AG08395 (cell line): ENCODE measurements at regions not wholly inside any gene's neighbourhood (a gene's known extent, or its start where the extent isn't known, plus 50 kb on each side); places are given as distances from the start of the nearest gene placed in this dataset.

ENCODE experiments used
- DNase-seq: peaks from one replicate; pipeline ENCODE4 v3.0.0; 2012; ENCODE audit warnings: mixed read lengths, low spot score

DNA sequence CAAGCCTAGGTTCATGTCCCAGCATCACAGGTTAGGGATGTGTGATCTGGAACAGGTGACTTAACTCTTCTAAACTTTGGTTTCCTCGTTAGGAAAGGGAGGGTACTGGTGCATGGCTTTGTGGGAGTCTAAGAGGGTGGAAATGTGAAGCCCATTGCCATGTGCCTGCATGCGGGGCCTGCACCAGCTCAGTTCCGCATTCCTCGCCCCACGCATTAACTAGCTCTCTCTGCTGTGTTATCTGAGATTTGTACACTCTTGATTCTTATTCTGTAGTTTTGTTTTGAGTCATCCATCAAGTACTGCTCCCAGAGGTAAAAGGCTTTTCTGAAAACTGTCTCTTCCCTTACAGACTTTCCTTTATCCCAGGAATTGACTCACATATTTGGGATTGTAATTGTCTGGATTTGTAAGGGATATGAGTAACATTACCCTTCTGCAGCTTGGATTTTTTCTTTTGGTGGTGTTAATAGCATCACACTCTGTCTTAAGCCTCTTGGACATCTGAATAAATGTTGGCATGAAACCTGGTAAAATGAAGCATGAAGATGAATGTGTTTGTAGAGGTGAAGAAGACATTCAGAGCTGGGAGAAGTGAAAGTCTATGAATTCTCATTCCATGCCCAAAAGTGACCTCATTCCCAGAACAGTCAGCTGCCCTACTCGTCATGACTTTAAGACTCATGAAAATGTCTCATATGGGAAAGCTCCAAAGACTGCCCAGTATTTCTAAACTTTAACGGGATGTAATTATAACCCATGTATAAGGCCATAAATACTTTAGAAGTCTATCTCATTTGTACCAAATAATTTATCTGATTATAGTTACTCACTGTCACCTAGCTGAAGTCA lies 357.3 kb downstream of the FOXA2 start:
- DNase-seq: no peak

GRCh38 chr20:22223236-22223635 lies 361.1 kb downstream of the FOXA2 start:
- no peak for DNase-seq

GRCh38 chr20:22217712-22218352 lies 366.5 kb downstream of the FOXA2 start:
- no peak for DNase-seq

DNA sequence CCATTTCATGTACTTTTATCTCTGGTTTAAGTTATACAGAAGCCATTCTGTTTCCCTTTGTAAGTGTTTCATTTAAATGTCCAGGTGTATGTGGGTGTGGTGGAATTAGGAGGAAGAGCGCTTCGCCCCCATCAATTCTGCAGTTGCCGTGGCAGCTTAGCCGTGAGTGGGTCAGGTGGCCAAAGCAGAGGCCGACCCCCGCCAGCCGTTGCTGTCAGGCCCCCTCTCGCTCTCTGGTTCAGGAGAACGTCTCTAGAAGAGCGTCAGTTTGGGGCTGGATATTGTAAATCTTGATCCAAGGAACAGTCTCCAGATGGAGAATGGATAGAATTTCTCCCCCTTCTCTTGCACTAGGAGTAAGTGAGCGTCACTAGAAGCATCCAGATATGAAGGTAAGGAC lies 367.4 kb downstream of the FOXA2 start:
- DNase-seq: no peak

DNA sequence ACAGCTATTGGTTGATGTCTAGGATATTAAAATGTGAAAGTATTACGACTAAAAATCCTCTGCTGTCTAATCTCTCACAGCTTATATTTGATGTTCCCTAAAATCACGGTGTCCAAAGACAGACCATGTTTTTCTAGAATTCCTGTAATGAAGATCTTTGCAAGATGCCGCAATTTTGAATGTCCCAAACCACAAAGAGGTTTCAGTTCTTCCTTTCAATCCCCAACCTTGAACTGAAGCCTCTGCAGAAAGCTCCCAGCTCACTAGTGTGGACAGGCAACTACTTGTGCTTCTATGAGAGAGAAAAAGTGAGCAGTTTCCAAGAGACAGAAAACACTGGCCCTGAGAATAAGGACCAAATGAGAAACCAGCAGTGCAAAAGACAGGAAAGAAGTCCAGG lies 370.1 kb downstream of the FOXA2 start:
- DNase-seq: no peak

- DNase-seq: no peak
Measured at GRCh38 chr20:22213271-22213670, 371.1 kb downstream of the FOXA2 start.

DNA sequence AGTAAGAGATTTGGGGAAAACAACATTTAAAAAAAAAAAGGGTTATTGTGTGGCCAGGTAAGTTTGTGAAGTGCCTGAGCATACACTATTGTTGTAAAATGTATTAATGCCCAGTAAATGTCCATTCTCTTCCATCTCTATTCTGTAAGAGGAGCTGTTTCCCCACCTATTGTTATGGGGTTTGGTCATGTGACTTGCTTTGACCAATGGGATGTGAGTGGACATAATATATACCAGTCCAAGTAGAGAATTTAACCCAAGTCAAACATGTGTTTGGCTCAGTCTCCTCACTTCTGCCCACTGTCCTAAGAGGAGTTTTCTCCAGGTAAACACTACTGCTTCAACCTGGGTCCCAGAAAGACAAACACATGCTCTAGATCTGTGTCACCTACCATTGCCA lies 377.1 kb downstream of the FOXA2 start:
- DNase-seq: no peak

- no peak for DNase-seq
Measured at GRCh38 chr20:22204801-22205200, 379.6 kb downstream of the FOXA2 start.

DNA sequence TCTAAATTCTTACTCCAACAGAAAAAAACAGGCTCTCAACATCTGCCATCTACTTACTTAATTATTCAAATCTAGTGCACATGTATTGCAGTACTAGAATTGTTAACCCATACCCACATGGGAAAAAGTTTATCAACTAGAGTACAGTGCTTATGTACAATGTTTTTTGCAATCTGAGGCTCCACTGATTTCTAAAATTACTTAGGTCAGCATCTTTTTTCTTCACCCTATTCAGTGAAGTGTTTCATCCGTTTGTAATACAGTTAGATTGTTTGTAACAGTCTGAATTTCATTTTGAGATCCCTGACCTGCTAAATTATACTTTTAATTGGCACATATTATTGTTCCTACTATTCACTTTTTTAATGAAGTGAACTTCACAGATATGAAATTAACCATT lies 402.2 kb downstream of the FOXA2 start:
- DNase-seq: no peak

DNA sequence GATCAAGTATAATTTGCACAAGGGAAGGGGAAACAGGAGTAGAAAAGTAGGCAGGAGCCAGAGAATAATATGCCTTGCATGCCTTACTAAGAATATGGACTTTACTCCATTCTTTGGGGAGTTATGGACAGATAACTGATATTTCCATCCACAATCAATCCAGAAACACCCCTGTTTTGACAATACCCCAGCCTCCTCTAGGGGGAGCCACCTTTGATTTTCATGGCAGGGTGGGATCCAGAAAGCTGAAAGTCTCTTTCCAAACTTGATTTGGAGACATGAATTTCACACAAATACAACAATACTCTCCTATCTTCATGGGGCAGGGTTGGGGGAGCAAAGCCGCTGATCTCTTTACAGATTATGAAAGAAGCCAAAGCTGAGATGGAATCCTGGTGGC lies 404.1 kb downstream of the FOXA2 start:
- DNase-seq: no peak

DNA sequence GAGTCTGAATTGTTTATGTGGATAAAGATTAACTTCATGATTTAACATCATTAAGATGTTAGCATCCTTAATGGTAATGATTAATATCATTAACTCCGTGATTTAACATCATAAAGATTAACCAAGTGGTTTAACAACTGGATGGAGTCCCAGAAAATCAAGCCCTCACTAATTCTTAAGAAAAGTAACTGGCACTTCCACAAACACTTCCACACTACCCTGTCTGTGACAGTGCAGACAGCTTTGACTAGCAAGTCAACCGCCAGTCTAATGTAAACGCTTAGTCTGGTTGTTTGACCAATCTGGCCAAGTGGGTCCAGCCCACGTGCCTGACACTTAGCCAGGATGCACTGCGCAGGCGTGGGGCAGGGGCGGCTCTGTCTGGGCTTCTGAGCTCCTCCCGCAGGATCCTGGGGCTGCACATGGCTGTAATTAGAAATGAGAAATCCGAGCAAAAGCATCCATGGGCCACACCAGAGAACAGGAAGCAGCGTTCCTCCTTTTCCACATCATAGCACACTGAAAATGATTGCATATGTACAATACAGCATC lies 424.2 kb downstream of the FOXA2 start:
- DNase-seq: no peak

- no peak for DNase-seq
Measured at GRCh38 chr20:22159276-22159675, 425.1 kb downstream of the FOXA2 start.

DNA sequence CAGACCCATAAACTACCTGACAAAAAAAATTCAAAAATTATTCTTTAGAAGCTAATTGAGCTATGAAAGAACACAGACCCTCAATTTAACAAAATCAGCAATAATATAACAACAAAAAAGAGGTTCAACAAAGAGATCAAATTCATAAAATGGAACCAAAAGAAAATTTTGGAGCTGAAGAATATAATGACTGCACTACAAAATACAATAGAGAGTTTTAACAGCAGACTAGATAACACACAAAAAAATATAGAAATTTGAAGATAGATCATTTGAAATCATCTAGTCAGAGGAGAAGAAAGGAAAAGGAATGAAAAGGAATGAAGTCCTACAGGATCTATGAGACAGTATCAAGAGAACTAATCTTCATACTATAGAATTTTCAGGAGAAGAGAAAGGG lies 422.1 kb downstream of the PAX1 start:
- no peak for DNase-seq

- peak; percentile 40 for DNase-seq
Measured at GRCh38 chr20:22106308-22106938, 401.0 kb downstream of the PAX1 start.

DNA sequence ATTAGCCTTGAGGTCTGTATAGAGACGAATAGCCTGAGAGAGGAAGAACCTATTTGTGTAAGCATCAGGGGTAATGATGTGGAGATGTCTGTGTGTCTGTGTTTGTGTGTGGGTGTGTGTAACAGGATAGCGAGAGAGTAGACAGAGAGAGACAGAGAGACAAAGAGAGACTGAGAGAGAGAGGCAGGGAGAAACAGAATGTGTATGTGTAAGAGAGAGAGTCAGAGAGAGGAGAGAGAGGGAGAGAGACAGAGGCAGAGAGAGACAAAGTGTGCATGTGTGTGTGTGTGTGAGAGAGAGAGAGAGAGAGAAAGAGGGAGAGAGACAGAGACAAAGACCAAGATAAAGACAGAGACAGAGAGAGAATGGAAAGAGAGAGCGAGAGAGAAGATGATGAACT lies 396.1 kb downstream of the PAX1 start:
- DNase-seq: no peak

- DNase-seq: no peak
Measured at GRCh38 chr20:22100686-22101085, 395.2 kb downstream of the PAX1 start.

- DNase-seq: no peak
Measured at GRCh38 chr20:22099348-22099747, 393.9 kb downstream of the PAX1 start.

DNA sequence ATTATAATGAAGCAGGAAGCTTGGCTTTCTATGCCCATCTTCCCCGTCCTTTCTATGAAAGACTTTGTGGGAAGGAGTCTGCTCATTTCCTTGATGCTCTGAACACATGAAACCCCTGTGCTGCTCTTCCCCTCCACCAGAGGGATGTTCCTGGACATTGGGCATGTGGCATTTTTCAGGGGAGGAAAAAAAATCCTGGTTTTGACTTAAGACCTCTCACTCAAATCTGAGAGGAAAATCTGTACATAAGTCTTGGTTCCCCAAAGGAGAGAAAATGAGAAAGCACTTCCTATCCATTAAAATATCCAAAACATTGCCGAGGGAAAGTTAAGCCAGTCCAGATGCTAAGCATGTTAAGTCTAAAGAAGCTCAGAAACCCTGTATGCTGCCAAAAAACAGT lies 393.0 kb downstream of the PAX1 start:
- DNase-seq: no peak

DNA sequence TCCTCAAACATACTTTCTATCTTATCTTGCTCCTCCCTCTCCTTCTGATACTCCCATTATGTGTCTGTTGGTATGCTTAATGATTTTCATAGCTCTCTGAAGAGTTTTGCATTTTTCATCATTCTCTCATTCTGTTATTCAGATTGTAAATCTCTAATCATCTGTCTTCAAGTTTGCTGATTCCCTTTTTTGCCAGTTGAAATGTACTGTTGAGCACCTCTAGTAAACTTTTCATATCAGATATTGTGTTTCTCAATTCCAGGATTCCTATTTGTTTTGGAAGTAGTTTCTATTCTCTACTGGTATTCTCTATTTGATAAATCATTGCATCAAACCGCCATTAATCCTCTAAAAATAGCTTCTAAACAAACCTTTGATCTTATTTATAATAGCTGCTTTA lies 387.7 kb downstream of the PAX1 start:
- DNase-seq: no peak

DNA sequence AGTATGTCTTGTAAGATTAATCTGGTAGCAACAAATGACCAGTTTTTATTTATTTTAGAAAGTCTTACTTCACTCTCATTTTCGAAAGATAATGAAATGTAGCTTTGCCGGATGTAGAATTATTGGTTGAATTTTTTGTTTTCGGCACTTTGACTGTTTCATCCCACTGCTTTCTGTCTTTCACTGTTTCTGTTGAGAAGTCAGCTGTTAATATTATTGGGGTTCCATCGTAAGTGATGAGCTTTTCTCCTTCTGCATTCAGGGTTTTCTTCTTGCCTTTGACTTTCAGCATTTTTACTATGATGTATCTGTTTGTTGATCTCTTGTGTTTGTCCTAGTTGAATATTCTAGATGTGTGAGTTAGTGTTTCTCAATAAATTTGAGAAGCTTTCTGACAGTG lies 383.4 kb downstream of the PAX1 start:
- no peak for DNase-seq

GRCh38 chr20:22080985-22081384 lies 375.5 kb downstream of the PAX1 start:
- no peak for DNase-seq

DNA sequence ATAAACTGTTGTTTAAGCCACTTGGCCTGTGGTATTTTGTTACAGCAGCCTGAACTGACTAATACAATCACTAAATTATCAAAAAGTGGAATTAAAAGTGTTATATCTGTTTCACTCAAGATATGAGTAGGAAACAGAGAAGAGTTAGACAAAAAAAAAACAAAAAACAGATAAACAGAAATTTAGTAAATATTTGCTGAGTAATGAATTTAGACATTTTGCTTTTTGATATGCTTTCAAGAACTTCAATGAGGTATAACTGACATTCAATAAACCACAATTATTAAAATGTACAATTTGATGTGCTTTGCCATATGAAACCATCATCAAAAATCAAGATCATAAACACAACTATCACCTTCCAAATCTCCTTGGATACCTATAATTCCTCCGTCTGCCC lies 369.2 kb downstream of the PAX1 start:
- no peak for DNase-seq

- no peak for DNase-seq
Measured at GRCh38 chr20:22071841-22072240, 366.4 kb downstream of the PAX1 start.
